H9 (cell line): ENCODE measurements at regions not wholly inside any gene's neighbourhood (a gene's known extent, or its start where the extent isn't known, plus 50 kb on each side); places are given as distances from the start of the nearest gene placed in this dataset.

Source experiments
- DNase-seq: peaks from one replicate; pipeline ENCODE4 v3.0.0-alpha.2; 2017
- H2AFZ ChIP-seq: one replicate; pipeline ENCODE4 v1.6.1; 2013; ENCODE audit warnings: mild to moderate bottlenecking, low read length, control low read depth, moderate library complexity
- H2AK5ac ChIP-seq: 2 replicates; pipeline ENCODE4 v1.6.1; 2013; ENCODE audit warnings: low read length, control low read depth, mixed read lengths; ENCODE audit not compliant: insufficient read length
- H2BK120ac ChIP-seq: one replicate; pipeline ENCODE4 v1.6.1; 2013; ENCODE audit warnings: low read depth, mild to moderate bottlenecking, low read length, control low read depth, inconsistent platforms; ENCODE audit not compliant: poor library complexity, severe bottlenecking
- H2BK12ac ChIP-seq: 2 replicates; pipeline ENCODE4 v1.6.1; 2013; ENCODE audit warnings: low read length, control low read depth, mixed read lengths, low read depth; ENCODE audit not compliant: insufficient read length
- H2BK15ac ChIP-seq: 2 replicates; pipeline ENCODE4 v1.6.1; 2013; ENCODE audit warnings: low read depth, low read length, control low read depth
- H2BK20ac ChIP-seq: one replicate; pipeline ENCODE4 v1.6.1; 2013; ENCODE audit warnings: low read depth, mild to moderate bottlenecking, low read length, control low read depth, inconsistent platforms; ENCODE audit not compliant: poor library complexity, severe bottlenecking
- H2BK5ac ChIP-seq: 2 replicates; pipeline ENCODE4 v1.6.1; 2013; ENCODE audit warnings: low read length, control low read depth, mixed read lengths; ENCODE audit not compliant: insufficient read length
- H3K14ac ChIP-seq: 2 replicates; pipeline ENCODE4 v1.6.1; 2013; ENCODE audit warnings: low read length, control low read depth; ENCODE audit not compliant: insufficient read depth
- H3K18ac ChIP-seq: 2 replicates; pipeline ENCODE4 v1.6.1; 2013; ENCODE audit warnings: low read depth, mild to moderate bottlenecking, mixed read lengths, low read length, control low read depth; ENCODE audit not compliant: insufficient read length
- H3K23ac ChIP-seq: 2 replicates; pipeline ENCODE4 v1.6.1; 2013; ENCODE audit warnings: low read length, control low read depth, mixed read lengths, low read depth; ENCODE audit not compliant: insufficient read length
- H3K23me2 ChIP-seq: 2 replicates; pipeline ENCODE4 v1.6.1; 2013; ENCODE audit warnings: low read depth, mild to moderate bottlenecking, mixed read lengths, low read length, control low read depth; ENCODE audit not compliant: insufficient read length, poor library complexity, severe bottlenecking
- H3K27ac ChIP-seq: 2 replicates; pipeline ENCODE4 v1.5.1; 2013; ENCODE audit warnings: low read length, control low read depth, mixed read lengths, low read depth; ENCODE audit not compliant: insufficient read length
- H3K27me3 ChIP-seq: 2 replicates; pipeline ENCODE4 v1.6.1; 2013; ENCODE audit warnings: low read length, control low read depth, inconsistent platforms; ENCODE audit not compliant: insufficient read depth
- H3K4ac ChIP-seq: 2 replicates; pipeline ENCODE4 v1.6.1; 2013; ENCODE audit warnings: low read depth, mild to moderate bottlenecking, control low read depth, inconsistent platforms, low read length, moderate library complexity
- H3K4me1 ChIP-seq: 2 replicates; pipeline ENCODE4 v1.6.1; 2013; ENCODE audit warnings: low read length, control low read depth, inconsistent platforms; ENCODE audit not compliant: insufficient read depth
- H3K4me2 ChIP-seq: 2 replicates; pipeline ENCODE4 v1.6.1; 2013; ENCODE audit warnings: low read length, control low read depth, mixed read lengths; ENCODE audit not compliant: insufficient read length, insufficient read depth
- H3K56ac ChIP-seq: 2 replicates; pipeline ENCODE4 v1.6.1; 2013; ENCODE audit warnings: low read depth, mild to moderate bottlenecking, mixed read lengths, low read length, control low read depth; ENCODE audit not compliant: insufficient read length
- H3K79me1 ChIP-seq: 2 replicates; pipeline ENCODE4 v1.6.1; 2013; ENCODE audit warnings: low read depth, mild to moderate bottlenecking, moderate library complexity, low read length, control low read depth, inconsistent platforms; ENCODE audit not compliant: insufficient read depth, poor library complexity, severe bottlenecking
- H3K79me2 ChIP-seq: 2 replicates; pipeline ENCODE4 v1.6.1; 2013; ENCODE audit warnings: low read length, control low read depth, inconsistent platforms; ENCODE audit not compliant: insufficient read depth
- H3K9ac ChIP-seq: 2 replicates; pipeline ENCODE4 v1.6.1; 2013; ENCODE audit warnings: low read length, control low read depth, mixed read lengths; ENCODE audit not compliant: insufficient read length; ENCODE audit errors: extremely low read depth
- H3K9me3 ChIP-seq: one replicate; pipeline ENCODE4 v1.6.1; 2013; ENCODE audit warnings: low read depth, low read length, inconsistent platforms; ENCODE audit not compliant: control insufficient read depth
- H3T11ph ChIP-seq: one replicate; pipeline ENCODE4 v1.6.1; 2013; ENCODE audit warnings: mild to moderate bottlenecking, low read length, control low read depth, inconsistent platforms
- H4K20me1 ChIP-seq: one replicate; pipeline ENCODE4 v1.6.1; 2013; ENCODE audit not compliant: control insufficient read depth, insufficient read length, insufficient read depth
- H4K5ac ChIP-seq: 2 replicates; pipeline ENCODE4 v1.6.1; 2013; ENCODE audit warnings: low read depth, mild to moderate bottlenecking, mixed read lengths, low read length, control low read depth; ENCODE audit not compliant: insufficient read length
- H4K8ac ChIP-seq: replicated peaks from 2 replicates; pipeline ENCODE4 v1.6.1; 2013; ENCODE audit warnings: low read length, control low read depth, mixed read lengths, low read depth; ENCODE audit not compliant: insufficient read length
- H4K91ac ChIP-seq: 2 replicates; pipeline ENCODE4 v1.6.1; 2013; ENCODE audit warnings: low read depth, mild to moderate bottlenecking, moderate library complexity, mixed read lengths, low read length, control low read depth; ENCODE audit not compliant: insufficient read length
- H3K27ac Mint-ChIP-seq, 3 experiments: 2 replicates in 2 of 3; 3 replicates in 1 of 3; pipeline ENCODE4 v1.8.0; 2020 to 2021; ENCODE audit warnings: mixed read lengths in 3 of 3, mild to moderate bottlenecking in 1 of 3, moderate library complexity in 1 of 3
- H3K27me3 Mint-ChIP-seq: 2 replicates; pipeline ENCODE4 v1.8.0; 2021; ENCODE audit warnings: low read depth, mild to moderate bottlenecking, moderate library complexity, mixed read lengths
- H3K36me3 Mint-ChIP-seq, 3 experiments: 2 replicates in 2 of 3; 3 replicates in 1 of 3; pipeline ENCODE4 v1.8.0; 2020 to 2021; ENCODE audit warnings: low read depth in 3 of 3, mixed read lengths in 3 of 3; ENCODE audit not compliant: insufficient read depth in 1 of 3
- H3K4me1 Mint-ChIP-seq, 2 experiments: 2 replicates each; pipeline ENCODE4 v1.8.0; 2020; ENCODE audit warnings: mixed read lengths in 2 of 2
- H3K4me3 Mint-ChIP-seq, 2 experiments: 2 replicates in 1 of 2; 3 replicates in 1 of 2; pipeline ENCODE4 v1.8.0; 2020 to 2021; ENCODE audit warnings: mild to moderate bottlenecking in 2 of 2, mixed read lengths in 2 of 2, moderate library complexity in 1 of 2
- H3K9me3 Mint-ChIP-seq, 2 experiments: 2 replicates in 1 of 2; 3 replicates in 1 of 2; pipeline ENCODE4 v1.8.0; 2020; ENCODE audit warnings: mild to moderate bottlenecking in 2 of 2, mixed read lengths in 2 of 2, moderate library complexity in 1 of 2
- TF ChIP-seq, protein P1 (sequence below): fragments of 200-600 bp; sonication (generic); conservative IDR thresholded peaks from 3 replicates; pipeline ENCODE4 v1.8.0; 2021; ENCODE audit warnings: antibody characterized with exemption, mild to moderate bottlenecking

DNA sequence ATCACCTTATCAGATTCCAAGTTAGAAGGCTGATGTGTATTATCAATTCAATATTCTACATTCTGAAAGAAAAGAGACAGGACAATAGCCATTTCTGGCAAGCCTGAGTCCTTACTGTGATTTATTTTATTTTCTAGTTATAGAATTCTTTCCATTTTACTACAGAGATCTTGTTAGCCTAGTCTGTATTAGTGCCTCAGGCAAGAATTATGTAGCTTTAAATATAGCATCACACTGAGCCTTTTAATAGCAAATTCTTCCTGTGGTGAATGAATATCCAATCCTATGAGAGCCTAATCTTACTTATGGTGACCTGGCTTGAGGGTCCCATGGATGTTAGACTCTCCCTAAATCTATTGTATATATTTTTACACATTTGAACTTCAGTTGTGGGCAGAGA, 732.8 kb upstream of the CITED2 start:
- no peaks in the 10 kb centered on the region for H3K9me3 Mint-ChIP-seq
- Histone ChIP-seq H3K79me2 (no peaks in the 10 kb centered on the region), H3K27ac (no peak overlapping the region), H4K5ac (no peak overlapping the region), H3K4me1 (peaks cover 3% of the 10 kb centered on the region; the same call in 1 of the 2 replicates), H3K23me2 (no peaks in the 10 kb centered on the region), H3K4me2 (no peak overlapping the region), H2BK5ac (no peak overlapping the region), H2AK5ac (no peak overlapping the region), H4K91ac (no peak overlapping the region), H3K23ac (no peak overlapping the region), H2BK120ac (no peak overlapping the region), H3K9ac (no peak overlapping the region), H3K4ac (no peak overlapping the region), H3K79me1 (no peaks in the 10 kb centered on the region), H3T11ph (no peak overlapping the region), H2AFZ (no peak overlapping the region), H2BK15ac (no peak overlapping the region), H2BK20ac (no peak overlapping the region), H4K8ac (no peak overlapping the region), H3K56ac (no peak overlapping the region), H3K18ac (no peak overlapping the region), H3K14ac (no peak overlapping the region), H2BK12ac (no peak overlapping the region), H3K27me3 (no peaks in the 10 kb centered on the region), H3K9me3 (no peaks in the 10 kb centered on the region), H4K20me1 (no peaks in the 10 kb centered on the region)
- no peak for DNase-seq
- peaks cover 24 to 26% of the 10 kb centered on the region in 2 experiments for H3K4me1 Mint-ChIP-seq
- no peaks in the 10 kb centered on the region for H3K36me3 Mint-ChIP-seq
- no peaks in the 10 kb centered on the region; the same call in 1 of the 2 replicates for H3K27me3 Mint-ChIP-seq
- no peak overlapping the region for H3K4me3 Mint-ChIP-seq
- TF ChIP-seq, protein P1, sequence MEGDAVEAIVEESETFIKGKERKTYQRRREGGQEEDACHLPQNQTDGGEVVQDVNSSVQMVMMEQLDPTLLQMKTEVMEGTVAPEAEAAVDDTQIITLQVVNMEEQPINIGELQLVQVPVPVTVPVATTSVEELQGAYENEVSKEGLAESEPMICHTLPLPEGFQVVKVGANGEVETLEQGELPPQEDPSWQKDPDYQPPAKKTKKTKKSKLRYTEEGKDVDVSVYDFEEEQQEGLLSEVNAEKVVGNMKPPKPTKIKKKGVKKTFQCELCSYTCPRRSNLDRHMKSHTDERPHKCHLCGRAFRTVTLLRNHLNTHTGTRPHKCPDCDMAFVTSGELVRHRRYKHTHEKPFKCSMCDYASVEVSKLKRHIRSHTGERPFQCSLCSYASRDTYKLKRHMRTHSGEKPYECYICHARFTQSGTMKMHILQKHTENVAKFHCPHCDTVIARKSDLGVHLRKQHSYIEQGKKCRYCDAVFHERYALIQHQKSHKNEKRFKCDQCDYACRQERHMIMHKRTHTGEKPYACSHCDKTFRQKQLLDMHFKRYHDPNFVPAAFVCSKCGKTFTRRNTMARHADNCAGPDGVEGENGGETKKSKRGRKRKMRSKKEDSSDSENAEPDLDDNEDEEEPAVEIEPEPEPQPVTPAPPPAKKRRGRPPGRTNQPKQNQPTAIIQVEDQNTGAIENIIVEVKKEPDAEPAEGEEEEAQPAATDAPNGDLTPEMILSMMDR, result no peak
- no peak overlapping the region for H3K27ac Mint-ChIP-seq
